ENCODE measurements at regions not wholly inside any gene's neighbourhood (a gene's known extent, or its start where the extent isn't known, plus 50 kb on each side); places are given as distances from the start of the nearest gene placed in this dataset.

GRCh38 chr7:25399000-25399750 is 170.9 kb upstream of the NPVF start:
- Histone ChIP-seq H3K36me3 (ENCODE audit: insufficient read depth, low read length) (no peaks in the 10 kb centered on the region), H3K9ac (ENCODE audit: insufficient read length) (no peak overlapping the region), H3K4me3 (no peak overlapping the region), H3K27ac (no peak overlapping the region), H3K9me3 (ENCODE audit: low read depth, low read length) (no peaks in the 10 kb centered on the region)
- DNase-seq (ENCODE audit: low read depth, low spot score): no peak
- TF ChIP-seq EZH2 (IDR thresholded peaks at IDR 0.05) (no peak), POLR2AphosphoS5 (IDR thresholded peaks at IDR 0.05; ENCODE audit: borderline replicate concordance, low read depth, low read length) (no peak), FOXP2 (optimal IDR thresholded peaks at IDR 0.05; ENCODE audit: control extremely low read depth, extremely low read length, insufficient read depth) (no peak)

GRCh38 chr7:25402532-25402931 is 174.2 kb upstream of the NPVF start:
- H3K9me3 ChIP-seq (ENCODE audit: low read depth, low read length): no peaks in the 10 kb centered on the region
- H3K36me3 ChIP-seq (ENCODE audit: insufficient read depth, low read length): no peaks in the 10 kb centered on the region
- no peak for DNase-seq (ENCODE audit: low read depth, low spot score)
- H3K27ac ChIP-seq: no peak overlapping the region
- TF ChIP-seq POLR2AphosphoS5 (IDR thresholded peaks at IDR 0.05; ENCODE audit: borderline replicate concordance, low read depth, low read length) (no peak), FOXP2 (optimal IDR thresholded peaks at IDR 0.05; ENCODE audit: control extremely low read depth, extremely low read length, insufficient read depth) (no peak), EZH2 (IDR thresholded peaks at IDR 0.05) (no peak)
- H3K4me3 ChIP-seq: no peak overlapping the region
- H3K9ac ChIP-seq (ENCODE audit: insufficient read length): no peak overlapping the region

GRCh38 chr7:25405736-25406135 is 177.4 kb upstream of the NPVF start:
- H3K4me3 ChIP-seq: no peak overlapping the region
- H3K36me3 ChIP-seq (ENCODE audit: insufficient read depth, low read length): no peaks in the 10 kb centered on the region
- H3K9me3 ChIP-seq (ENCODE audit: low read depth, low read length): no peaks in the 10 kb centered on the region
- no peak for DNase-seq (ENCODE audit: low read depth, low spot score)
- no peak overlapping the region for H3K27ac ChIP-seq
- H3K9ac ChIP-seq (ENCODE audit: insufficient read length): no peak overlapping the region
- no peak for TF ChIP-seq POLR2AphosphoS5 (IDR thresholded peaks at IDR 0.05; ENCODE audit: borderline replicate concordance, low read depth, low read length)
- TF ChIP-seq FOXP2 (optimal IDR thresholded peaks at IDR 0.05; ENCODE audit: control extremely low read depth, extremely low read length, insufficient read depth): no peak
- no peak for TF ChIP-seq EZH2 (IDR thresholded peaks at IDR 0.05)

- DNase-seq (ENCODE audit: low read depth, low spot score): no peak
- no peaks in the 10 kb centered on the region for H3K36me3 ChIP-seq (ENCODE audit: insufficient read depth, low read length)
- TF ChIP-seq FOXP2 (optimal IDR thresholded peaks at IDR 0.05; ENCODE audit: control extremely low read depth, extremely low read length, insufficient read depth) (no peak), POLR2AphosphoS5 (IDR thresholded peaks at IDR 0.05; ENCODE audit: borderline replicate concordance, low read depth, low read length) (no peak), EZH2 (IDR thresholded peaks at IDR 0.05) (no peak)
Observed at GRCh38 chr7:25407053-25407452, 178.8 kb upstream of the NPVF start.

GRCh38 chr7:25408012-25408687 is 179.9 kb upstream of the NPVF start:
- TF ChIP-seq EZH2 (IDR thresholded peaks at IDR 0.05) (no peak), POLR2AphosphoS5 (IDR thresholded peaks at IDR 0.05; ENCODE audit: borderline replicate concordance, low read depth, low read length) (no peak), FOXP2 (optimal IDR thresholded peaks at IDR 0.05; ENCODE audit: control extremely low read depth, extremely low read length, insufficient read depth) (no peak)
- Histone ChIP-seq H3K9me3 (ENCODE audit: low read depth, low read length) (no peaks in the 10 kb centered on the region), H3K4me3 (no peak overlapping the region), H3K36me3 (ENCODE audit: insufficient read depth, low read length) (no peaks in the 10 kb centered on the region), H3K9ac (ENCODE audit: insufficient read length) (no peak overlapping the region), H3K27ac (no peak overlapping the region)
- no peak for DNase-seq (ENCODE audit: low read depth, low spot score)

More at GRCh38 chr7:25407053-25407452, 178.8 kb upstream of the NPVF start:
- H3K9me3 ChIP-seq (ENCODE audit: low read depth, low read length): no peaks in the 10 kb centered on the region
- H3K9ac ChIP-seq (ENCODE audit: insufficient read length): no peak overlapping the region
- H3K4me3 ChIP-seq: no peak overlapping the region
- H3K27ac ChIP-seq: no peak overlapping the region

GRCh38 chr7:25408876-25409275 is 180.6 kb upstream of the NPVF start:
- no peak for DNase-seq (ENCODE audit: low read depth, low spot score)
- Histone ChIP-seq H3K36me3 (ENCODE audit: insufficient read depth, low read length) (no peaks in the 10 kb centered on the region), H3K9me3 (ENCODE audit: low read depth, low read length) (no peaks in the 10 kb centered on the region), H3K9ac (ENCODE audit: insufficient read length) (no peak overlapping the region), H3K27ac (no peak overlapping the region), H3K4me3 (no peak overlapping the region)
- no peak for TF ChIP-seq EZH2 (IDR thresholded peaks at IDR 0.05)
- TF ChIP-seq POLR2AphosphoS5 (IDR thresholded peaks at IDR 0.05; ENCODE audit: borderline replicate concordance, low read depth, low read length): no peak
- TF ChIP-seq FOXP2 (optimal IDR thresholded peaks at IDR 0.05; ENCODE audit: control extremely low read depth, extremely low read length, insufficient read depth): no peak

GRCh38 chr7:25409897-25410636 is 181.8 kb upstream of the NPVF start:
- no peak for DNase-seq (ENCODE audit: low read depth, low spot score)
- Histone ChIP-seq H3K27ac (no peak overlapping the region), H3K36me3 (ENCODE audit: insufficient read depth, low read length) (no peaks in the 10 kb centered on the region), H3K4me3 (no peak overlapping the region), H3K9ac (ENCODE audit: insufficient read length) (no peak overlapping the region), H3K9me3 (ENCODE audit: low read depth, low read length) (no peaks in the 10 kb centered on the region)
- no peak for TF ChIP-seq EZH2 (IDR thresholded peaks at IDR 0.05)
- TF ChIP-seq FOXP2 (optimal IDR thresholded peaks at IDR 0.05; ENCODE audit: control extremely low read depth, extremely low read length, insufficient read depth): no peak
- TF ChIP-seq POLR2AphosphoS5 (IDR thresholded peaks at IDR 0.05; ENCODE audit: borderline replicate concordance, low read depth, low read length): no peak

GRCh38 chr7:25420771-25421170 is 192.5 kb upstream of the NPVF start:
- H3K9me3 ChIP-seq (ENCODE audit: low read depth, low read length): no peaks in the 10 kb centered on the region
- TF ChIP-seq EZH2 (IDR thresholded peaks at IDR 0.05) (no peak), POLR2AphosphoS5 (IDR thresholded peaks at IDR 0.05; ENCODE audit: borderline replicate concordance, low read depth, low read length) (no peak), FOXP2 (optimal IDR thresholded peaks at IDR 0.05; ENCODE audit: control extremely low read depth, extremely low read length, insufficient read depth) (no peak)
- no peak overlapping the region for H3K4me3 ChIP-seq
- no peaks in the 10 kb centered on the region for H3K36me3 ChIP-seq (ENCODE audit: insufficient read depth, low read length)
- no peak for DNase-seq (ENCODE audit: low read depth, low spot score)
- H3K9ac ChIP-seq (ENCODE audit: insufficient read length): no peak overlapping the region
- no peak overlapping the region for H3K27ac ChIP-seq

Data from SK-N-MC (cell line).